ENCODE measurements at regions not wholly inside any gene's neighbourhood (a gene's known extent, or its start where the extent isn't known, plus 50 kb on each side); places are given as distances from the start of the nearest gene placed in this dataset.

- no peak for TF ChIP-seq CTCF (IDR thresholded peaks at IDR 0.05)
- TF ChIP-seq POLR2A (IDR thresholded peaks at IDR 0.05) = no peak
Observed at GRCh38 chr18:47615043-47615442, 315.4 kb downstream of the SMAD2 start.

All from right lobe of liver (tissue), 4 donors.